HUES48 (cell line): ENCODE measurements at regions not wholly inside any gene's neighbourhood (a gene's known extent, or its start where the extent isn't known, plus 50 kb on each side); places are given as distances from the start of the nearest gene placed in this dataset.

Experiments used
- H3K27ac ChIP-seq: one replicate; pipeline ENCODE4 v1.7.0; 2013; ENCODE audit warnings: low read depth, low read length, inconsistent platforms
- H3K27me3 ChIP-seq: 2 replicates; pipeline ENCODE4 v1.6.1; 2013; ENCODE audit warnings: mild to moderate bottlenecking, low read length; ENCODE audit not compliant: control insufficient read depth, insufficient read depth
- H3K36me3 ChIP-seq: 2 replicates; pipeline ENCODE4 v1.6.1; 2013; ENCODE audit warnings: low read length; ENCODE audit not compliant: control insufficient read depth, insufficient read depth
- H3K4me1 ChIP-seq: 2 replicates; pipeline ENCODE4 v1.6.1; 2013; ENCODE audit warnings: mild to moderate bottlenecking, low read length; ENCODE audit not compliant: control insufficient read depth, insufficient read depth
- H3K4me3 ChIP-seq: 2 replicates; pipeline ENCODE4 v1.5.1; 2013; ENCODE audit warnings: mild to moderate bottlenecking, low read depth, low read length
- H3K9ac ChIP-seq: 2 replicates; pipeline ENCODE4 v1.6.1; 2013; ENCODE audit warnings: mild to moderate bottlenecking, low read depth, low read length, moderate library complexity
- H3K9me3 ChIP-seq: 2 replicates; pipeline ENCODE4 v1.6.1; 2013; ENCODE audit warnings: low read length; ENCODE audit not compliant: control insufficient read depth, insufficient read depth

GRCh38 chr14:65993996-65994395 lies 492.2 kb upstream of the CCDC196 start:
- Histone ChIP-seq H3K27ac (no peak overlapping the region), H3K9me3 (peaks cover 9% of the 10 kb centered on the region; the same call in 1 of the 2 replicates), H3K9ac (no peak overlapping the region), H3K27me3 (no peaks in the 10 kb centered on the region), H3K36me3 (no peaks in the 10 kb centered on the region), H3K4me1 (peaks cover 16% of the 10 kb centered on the region), H3K4me3 (no peak overlapping the region)

GRCh38 chr14:65997347-65997746 lies 488.8 kb upstream of the CCDC196 start:
- no peaks in the 10 kb centered on the region for H3K36me3 ChIP-seq
- peaks cover 30% of the 10 kb centered on the region for H3K9me3 ChIP-seq
- H3K27ac ChIP-seq: no peak overlapping the region
- peaks cover 16% of the 10 kb centered on the region for H3K4me1 ChIP-seq
- H3K9ac ChIP-seq: no peak overlapping the region
- H3K27me3 ChIP-seq: no peaks in the 10 kb centered on the region
- no peak overlapping the region for H3K4me3 ChIP-seq

DNA sequence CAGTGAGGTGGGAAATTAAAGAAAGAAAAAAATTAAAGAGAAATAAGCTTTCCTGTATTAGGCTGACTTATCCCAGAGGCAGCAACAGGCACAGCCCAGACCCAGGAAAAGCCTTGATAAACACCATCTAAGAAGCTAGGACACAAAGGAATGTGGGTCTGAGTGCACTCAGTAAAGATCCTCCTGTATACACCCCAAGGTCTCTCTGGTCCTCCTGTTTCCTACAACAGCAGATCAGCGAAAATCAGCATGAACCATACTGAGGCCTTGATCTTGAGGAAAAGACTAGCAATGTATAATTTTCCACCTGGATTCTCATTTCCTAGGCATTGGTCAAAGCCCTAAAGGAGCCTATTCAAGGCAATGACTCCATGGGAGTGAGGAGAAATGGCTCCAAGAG lies 486.3 kb upstream of the CCDC196 start:
- no peak overlapping the region for H3K27ac ChIP-seq
- no peaks in the 10 kb centered on the region for H3K27me3 ChIP-seq
- H3K9ac ChIP-seq: no peak overlapping the region
- no peaks in the 10 kb centered on the region for H3K36me3 ChIP-seq
- H3K9me3 ChIP-seq: peaks cover 30% of the 10 kb centered on the region
- H3K4me3 ChIP-seq: no peak overlapping the region
- peaks cover 12% of the 10 kb centered on the region for H3K4me1 ChIP-seq

- H3K4me3 ChIP-seq: no peak overlapping the region
- no peak overlapping the region for H3K9ac ChIP-seq
- peaks cover 30% of the 10 kb centered on the region for H3K9me3 ChIP-seq
- H3K27ac ChIP-seq: no peak overlapping the region
- no peaks in the 10 kb centered on the region for H3K36me3 ChIP-seq
- H3K4me1 ChIP-seq: peaks cover 15% of the 10 kb centered on the region
- no peaks in the 10 kb centered on the region for H3K27me3 ChIP-seq
These were observed 485.4 kb upstream of the CCDC196 start for GRCh38 chr14:66000766-66001165.

DNA sequence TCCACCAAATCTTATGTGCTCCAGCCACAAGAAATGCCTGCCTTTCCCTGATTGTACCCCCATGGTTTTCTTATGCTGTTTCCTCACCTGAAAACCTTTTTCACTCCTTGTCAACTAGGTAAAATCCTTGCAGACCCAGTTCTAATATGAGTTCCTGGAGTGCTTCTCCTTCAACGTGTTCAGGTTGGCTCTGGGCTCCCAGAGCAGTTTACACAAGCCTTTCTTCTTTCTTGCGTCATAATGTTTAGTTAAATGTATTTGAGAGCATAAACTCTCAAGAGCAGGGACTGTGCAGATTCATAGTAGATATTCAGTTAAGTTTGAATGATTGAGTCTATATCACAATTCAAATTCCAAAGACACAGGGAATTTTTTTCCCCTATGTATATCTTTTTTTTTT lies 484.8 kb upstream of the CCDC196 start:
- no peaks in the 10 kb centered on the region for H3K27me3 ChIP-seq

DNA sequence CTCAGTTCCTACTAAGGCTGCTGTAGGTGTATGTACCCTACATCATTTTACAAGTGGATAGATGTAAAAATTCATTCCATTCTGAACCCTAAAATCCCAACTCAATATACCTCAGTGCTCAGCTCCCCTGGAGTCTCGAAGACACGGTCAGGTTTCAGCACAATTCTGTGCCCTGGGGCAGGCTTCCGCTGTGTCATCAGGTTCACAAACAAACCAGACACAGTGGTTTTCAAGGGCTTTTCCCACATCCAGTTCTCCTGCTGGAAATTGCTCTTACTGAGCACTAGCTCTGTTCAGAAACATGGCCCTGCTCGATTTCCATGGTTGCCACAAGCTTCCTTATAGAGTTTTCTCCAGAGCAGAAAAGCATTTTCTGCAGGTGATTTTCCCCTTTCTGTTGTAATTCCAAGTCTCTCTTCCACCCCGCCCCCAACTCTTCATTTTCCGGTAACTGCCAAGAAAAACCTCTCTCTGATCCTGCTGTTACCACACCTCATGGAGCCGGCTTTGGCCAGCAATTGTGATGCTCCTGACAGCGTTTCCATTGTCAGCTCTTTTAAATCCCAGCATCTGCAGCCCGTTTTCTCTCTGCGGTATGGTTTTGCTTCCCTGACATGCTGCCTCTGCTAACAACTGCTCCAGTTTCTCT lies 483.0 kb upstream of the CCDC196 start:
- Histone ChIP-seq H3K9me3 (peaks cover 24% of the 10 kb centered on the region), H3K27me3 (no peaks in the 10 kb centered on the region), H3K4me1 (peaks cover 22% of the 10 kb centered on the region), H3K36me3 (no peaks in the 10 kb centered on the region), H3K4me3 (no peak overlapping the region), H3K9ac (no peak overlapping the region), H3K27ac (peak overlapping the region; percentile 69)

More for the DNA sequence above, 484.8 kb upstream of the CCDC196 start:
- Histone ChIP-seq H3K4me1 (peaks cover 21% of the 10 kb centered on the region), H3K9ac (no peak overlapping the region), H3K27ac (no peak overlapping the region), H3K36me3 (no peaks in the 10 kb centered on the region), H3K9me3 (peaks cover 30% of the 10 kb centered on the region), H3K4me3 (no peak overlapping the region)

DNA sequence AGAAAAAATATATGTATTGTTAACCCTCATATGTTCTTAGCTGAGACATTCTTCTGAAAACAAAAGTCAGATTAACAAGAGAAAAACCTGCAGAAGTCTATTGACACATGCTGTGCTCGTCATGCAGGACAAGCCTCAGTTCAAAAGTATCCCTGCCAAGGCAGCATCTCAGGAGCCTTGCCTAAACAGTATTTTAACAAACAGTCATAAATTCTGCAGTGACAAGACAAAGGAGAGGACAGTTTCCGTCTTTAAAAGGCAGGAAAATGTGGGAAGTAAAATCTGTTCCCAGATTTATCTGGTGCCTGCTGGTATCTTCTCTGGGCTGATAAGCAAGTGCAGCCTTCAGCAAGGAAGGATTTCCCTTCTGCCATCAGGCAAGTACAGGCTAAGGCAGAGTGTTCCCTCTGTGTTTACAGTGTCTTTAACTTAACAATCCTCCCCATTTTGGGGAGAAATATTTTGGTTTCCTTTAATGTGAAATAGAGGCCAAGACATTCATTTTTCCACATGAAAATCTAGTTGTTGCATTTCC lies 480.2 kb upstream of the CCDC196 start:
- no peak overlapping the region for H3K4me3 ChIP-seq
- H3K27me3 ChIP-seq: no peaks in the 10 kb centered on the region
- H3K4me1 ChIP-seq: peaks cover 40% of the 10 kb centered on the region
- peak overlapping the region; percentile 84 for H3K27ac ChIP-seq
- H3K9me3 ChIP-seq: 0 out of 2 replicates have a peak, but pooled peaks cover 2% of the 10 kb centered on the region
- no peaks in the 10 kb centered on the region for H3K36me3 ChIP-seq
- no peak overlapping the region for H3K9ac ChIP-seq

DNA sequence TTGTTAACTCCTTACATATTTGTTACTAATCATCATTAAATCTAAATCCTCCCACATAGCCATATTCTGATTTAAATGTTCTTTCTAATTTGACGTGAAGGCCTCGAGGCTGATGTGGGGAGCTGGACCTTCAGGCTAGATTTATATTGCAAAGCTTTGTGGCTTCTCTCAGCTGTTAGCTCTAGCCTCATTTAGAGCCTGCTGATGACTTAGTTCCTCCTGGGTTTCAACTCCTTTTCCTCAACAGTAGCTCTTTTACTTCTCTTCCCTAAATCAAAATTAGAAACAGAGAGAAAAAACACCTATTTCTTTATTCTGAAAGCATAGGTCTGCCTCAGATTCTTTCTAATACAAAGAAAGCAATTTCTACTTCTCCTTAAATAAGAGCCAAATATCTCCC lies 477.5 kb upstream of the CCDC196 start:
- peak overlapping the region; percentile 29 for H3K27ac ChIP-seq
- H3K4me1 ChIP-seq: peaks cover 40% of the 10 kb centered on the region
- H3K36me3 ChIP-seq: no peaks in the 10 kb centered on the region
- no peaks in the 10 kb centered on the region for H3K9me3 ChIP-seq
- no peak overlapping the region for H3K9ac ChIP-seq
- H3K4me3 ChIP-seq: no peak overlapping the region
- no peaks in the 10 kb centered on the region for H3K27me3 ChIP-seq

DNA sequence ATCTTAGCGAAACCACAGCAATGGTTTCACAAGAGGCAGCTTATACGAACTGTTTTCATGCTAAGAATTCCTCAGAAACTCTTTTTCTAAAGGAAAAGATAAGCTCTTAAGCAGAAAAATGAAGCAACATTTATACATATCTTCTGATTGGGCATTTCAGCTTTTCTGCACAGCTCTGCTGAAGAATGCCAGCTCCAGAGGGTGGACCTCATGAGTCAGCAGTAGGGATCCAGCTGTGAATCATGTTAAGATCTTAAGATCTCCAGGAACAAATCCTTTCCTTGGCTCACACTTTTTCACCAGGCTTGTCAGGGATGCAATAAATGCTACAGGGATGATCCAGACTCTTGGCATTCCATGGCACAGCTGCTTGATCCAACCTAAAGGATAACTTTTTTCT lies 477.1 kb upstream of the CCDC196 start:
- H3K4me1 ChIP-seq: peaks cover 39% of the 10 kb centered on the region
- no peaks in the 10 kb centered on the region for H3K36me3 ChIP-seq
- peak overlapping the region; percentile 29 for H3K27ac ChIP-seq
- H3K9ac ChIP-seq: no peak overlapping the region
- H3K9me3 ChIP-seq: no peaks in the 10 kb centered on the region
- no peaks in the 10 kb centered on the region for H3K27me3 ChIP-seq
- no peak overlapping the region for H3K4me3 ChIP-seq

GRCh38 chr14:66010695-66011094 lies 475.5 kb upstream of the CCDC196 start:
- H3K4me3 ChIP-seq: no peak overlapping the region
- H3K4me1 ChIP-seq: peaks cover 37% of the 10 kb centered on the region
- H3K36me3 ChIP-seq: no peaks in the 10 kb centered on the region
- no peaks in the 10 kb centered on the region for H3K27me3 ChIP-seq
- no peak overlapping the region for H3K9ac ChIP-seq
- H3K27ac ChIP-seq: no peak overlapping the region
- H3K9me3 ChIP-seq: no peaks in the 10 kb centered on the region

GRCh38 chr14:66011855-66012254 lies 474.3 kb upstream of the CCDC196 start:
- Histone ChIP-seq H3K9me3 (no peaks in the 10 kb centered on the region), H3K4me1 (peaks cover 30% of the 10 kb centered on the region), H3K4me3 (no peak overlapping the region), H3K36me3 (no peaks in the 10 kb centered on the region), H3K27me3 (no peaks in the 10 kb centered on the region), H3K27ac (no peak overlapping the region), H3K9ac (no peak overlapping the region)
